Neuronal stem cell (in vitro differentiated cells): ENCODE measurements at regions not wholly inside any gene's neighbourhood (a gene's known extent, or its start where the extent isn't known, plus 50 kb on each side); places are given as distances from the start of the nearest gene placed in this dataset.
"Not testable (repeated sequence)": the region's sequence is repeated elsewhere in the genome, so short reads cannot be mapped to it uniquely, and the experiment has no call there.

Experiments
- DNase-seq: peaks from one replicate; pipeline ENCODE4 v3.0.0-alpha.2; 2013; ENCODE audit warnings: low spot score
- H2AFZ ChIP-seq: one replicate; pipeline ENCODE4 v1.6.1; 2013; ENCODE audit warnings: mild to moderate bottlenecking, low read length, inconsistent platforms
- H2AK5ac ChIP-seq: 2 replicates; pipeline ENCODE4 v1.6.1; 2013; ENCODE audit warnings: low read depth, mild to moderate bottlenecking, inconsistent platforms, low read length, moderate library complexity, mixed read lengths
- H2BK120ac ChIP-seq: 2 replicates; pipeline ENCODE4 v1.6.1; 2013; ENCODE audit warnings: low read depth, mild to moderate bottlenecking, inconsistent platforms, low read length, moderate library complexity, mixed read lengths
- H2BK12ac ChIP-seq: one replicate; pipeline ENCODE4 v1.6.1; 2013; ENCODE audit warnings: low read length, inconsistent platforms
- H2BK15ac ChIP-seq: 2 replicates; pipeline ENCODE4 v1.6.1; 2013; ENCODE audit warnings: mild to moderate bottlenecking, low read length, inconsistent platforms, mixed read lengths
- H2BK5ac ChIP-seq: one replicate; pipeline ENCODE4 v1.6.1; 2013; ENCODE audit warnings: inconsistent platforms, mild to moderate bottlenecking, low read length, moderate library complexity
- H3K14ac ChIP-seq: one replicate; pipeline ENCODE4 v1.6.1; 2013; ENCODE audit warnings: low read length, inconsistent platforms
- H3K18ac ChIP-seq: 2 replicates; pipeline ENCODE4 v1.6.1; 2013; ENCODE audit warnings: low read length, inconsistent platforms
- H3K23ac ChIP-seq: 2 replicates; pipeline ENCODE4 v1.6.1; 2013; ENCODE audit warnings: low read depth, mild to moderate bottlenecking, mixed read lengths, low read length, inconsistent platforms; ENCODE audit not compliant: poor library complexity
- H3K27ac ChIP-seq: replicated peaks from 3 replicates; pipeline ENCODE4 v1.5.1; 2013; ENCODE audit warnings: low read length, inconsistent platforms
- H3K27me3 ChIP-seq, 3 experiments: 2 replicates each; pipeline ENCODE4 v1.6.1; 2013; ENCODE audit warnings: low read length in 3 of 3, mild to moderate bottlenecking in 2 of 3, inconsistent platforms in 1 of 3, low read depth in 1 of 3, mixed read lengths in 1 of 3, moderate library complexity in 1 of 3; ENCODE audit not compliant: control insufficient read depth in 3 of 3, insufficient read depth in 3 of 3
- H3K36me3 ChIP-seq, 2 donors: replicated peaks in 1 of 2; 2 replicates each; pipeline ENCODE4 v1.6.1; 2013; ENCODE audit warnings: low read length in 2 of 2; ENCODE audit not compliant: control insufficient read depth in 2 of 2, insufficient read depth in 2 of 2
- H3K4ac ChIP-seq: 2 replicates; pipeline ENCODE4 v1.6.1; 2013; ENCODE audit warnings: inconsistent platforms, mild to moderate bottlenecking, low read length, moderate library complexity
- H3K4me1 ChIP-seq, 2 donors: 1 replicate in 1 of 2; 2 replicates in 1 of 2; pipeline ENCODE4 v1.6.1; 2013; ENCODE audit warnings: low read length in 2 of 2, low read depth in 1 of 2; ENCODE audit not compliant: control insufficient read depth in 2 of 2, insufficient read depth in 1 of 2
- H3K4me2 ChIP-seq: one replicate; pipeline ENCODE4 v1.6.1; 2013; ENCODE audit warnings: mild to moderate bottlenecking, low read length, inconsistent platforms; ENCODE audit not compliant: insufficient read depth, poor library complexity, severe bottlenecking
- H3K4me3 ChIP-seq, 2 donors: 2 replicates each; pipeline ENCODE4 v1.5.1; 2013; ENCODE audit warnings: low read length in 2 of 2, mild to moderate bottlenecking in 2 of 2, inconsistent platforms in 1 of 2, moderate library complexity in 1 of 2
- H3K79me1 ChIP-seq: one replicate; pipeline ENCODE4 v1.6.1; 2013; ENCODE audit warnings: low read depth, mild to moderate bottlenecking, inconsistent platforms, low read length, moderate library complexity
- H3K9ac ChIP-seq: one replicate; pipeline ENCODE4 v1.6.1; 2013; ENCODE audit warnings: mild to moderate bottlenecking, low read depth, low read length, inconsistent platforms; ENCODE audit not compliant: poor library complexity
- H3K9me3 ChIP-seq, 2 donors: replicated peaks in 1 of 2; 2 replicates each; pipeline versions ENCODE3 to v1.6.1; 2013; ENCODE audit warnings: low read length in 2 of 2, mild to moderate bottlenecking in 2 of 2, inconsistent platforms in 1 of 2, low read depth in 1 of 2, mixed read lengths in 1 of 2, moderate library complexity in 1 of 2; ENCODE audit not compliant: control insufficient read depth in 2 of 2, insufficient read depth in 1 of 2
- H4K8ac ChIP-seq: one replicate; pipeline ENCODE4 v1.6.1; 2013; ENCODE audit warnings: low read depth, mild to moderate bottlenecking, inconsistent platforms, low read length, moderate library complexity
- H4K91ac ChIP-seq: one replicate; pipeline ENCODE4 v1.6.1; 2013; ENCODE audit warnings: low read length, low read depth, mild to moderate bottlenecking, inconsistent platforms; ENCODE audit not compliant: poor library complexity
- WGBS, 2 donors: extraction: QIAGEN DNeasy Blood & Tissue Kit; methylation state at CpG; one replicate each; pipeline ENCODE4 v1.1.7; 2013; ENCODE audit warnings: missing lambda C conversion rate in 2 of 2, mixed read lengths in 1 of 2; ENCODE audit not compliant: insufficient read length in 2 of 2, insufficient replicate concordance in 1 of 2; ENCODE audit errors: extremely low coverage in 2 of 2; 5-methylcytosine and 5-hydroxymethylcytosine counted together

- Histone ChIP-seq H3K79me1 (no peaks in the 10 kb centered on the region), H3K4me1 (no peaks in the 10 kb centered on the region), H2BK120ac (no peak overlapping the region), H3K4ac (no peak overlapping the region), H4K8ac (no peak overlapping the region), H3K27me3 (no peaks in the 10 kb centered on the region), H3K9ac (no peak overlapping the region), H3K23ac (no peak overlapping the region), H2BK5ac (no peak overlapping the region), H3K14ac (no peak overlapping the region), H3K4me3 (no peak overlapping the region), H3K9me3 (no peaks in the 10 kb centered on the region), H2BK15ac (no peak overlapping the region), H2AFZ (no peak overlapping the region), H2BK12ac (no peak overlapping the region), H4K91ac (no peak overlapping the region), H3K4me2 (no peak overlapping the region), H2AK5ac (no peak overlapping the region), H3K18ac (no peak overlapping the region), H3K36me3 (no peaks in the 10 kb centered on the region), H3K27ac (no peak overlapping the region)
- no peak for DNase-seq
Measured at GRCh38 chr4:161285461-161285860, 878.3 kb downstream of the FSTL5 start.

- Histone ChIP-seq H3K23ac (no peak overlapping the region), H4K91ac (no peak overlapping the region), H3K4ac (no peak overlapping the region), H3K18ac (no peak overlapping the region), H3K4me2 (no peak overlapping the region), H2AK5ac (no peak overlapping the region), H3K14ac (no peak overlapping the region), H2BK120ac (no peak overlapping the region), H2BK15ac (no peak overlapping the region), H3K9me3 (no peaks in the 10 kb centered on the region), H3K36me3 (no peaks in the 10 kb centered on the region), H3K27ac (no peak overlapping the region), H2AFZ (no peak overlapping the region), H3K27me3 (peaks cover 0 to 2% (median 0%) of the 10 kb centered on the region in 3 experiments), H3K4me1 (no peaks in the 10 kb centered on the region), H4K8ac (no peak overlapping the region), H2BK12ac (no peak overlapping the region), H3K9ac (no peak overlapping the region), H3K79me1 (peaks cover 1% of the 10 kb centered on the region), H2BK5ac (no peak overlapping the region), H3K4me3 (no peak overlapping the region)
- no CpG with 5 or more reads among the region's 2 CpGs for WGBS, 2 donors
- DNase-seq, result no peak
Measured at GRCh38 chr4:161280929-161281328, 882.9 kb downstream of the FSTL5 start.

GRCh38 chr4:161279095-161279494 is 884.7 kb downstream of the FSTL5 start:
- H3K79me1 ChIP-seq, result peaks cover 1% of the 10 kb centered on the region
- H3K27me3 ChIP-seq, result peaks cover 0 to 2% (median 0%) of the 10 kb centered on the region in 3 experiments
- H3K4me2 ChIP-seq, result no peak overlapping the region
- H3K4ac ChIP-seq, result no peak overlapping the region
- H3K4me3 ChIP-seq, result no peak overlapping the region
- H2AK5ac ChIP-seq, result no peak overlapping the region
- no peaks in the 10 kb centered on the region for H3K9me3 ChIP-seq
- no peak overlapping the region for H2BK120ac ChIP-seq
- H3K36me3 ChIP-seq, result no peaks in the 10 kb centered on the region
- H2AFZ ChIP-seq, result no peak overlapping the region
- no CpG with 5 or more reads among the region's 2 CpGs for WGBS, 2 donors
- DNase-seq, result no peak
- H2BK12ac ChIP-seq, result no peak overlapping the region
- H3K18ac ChIP-seq, result no peak overlapping the region
- no peak overlapping the region for H2BK15ac ChIP-seq
- no peaks in the 10 kb centered on the region for H3K4me1 ChIP-seq
- no peak overlapping the region for H3K14ac ChIP-seq
- H3K23ac ChIP-seq, result no peak overlapping the region
- no peak overlapping the region for H4K8ac ChIP-seq
- H3K27ac ChIP-seq, result no peak overlapping the region
- no peak overlapping the region for H2BK5ac ChIP-seq
- H3K9ac ChIP-seq, result no peak overlapping the region
- no peak overlapping the region for H4K91ac ChIP-seq

GRCh38 chr4:161277150-161277787 is 886.5 kb downstream of the FSTL5 start:
- H2BK5ac ChIP-seq, H3K18ac ChIP-seq, H3K4me1 ChIP-seq, H3K4me2 ChIP-seq, H3K36me3 ChIP-seq, H3K23ac ChIP-seq, H4K8ac ChIP-seq, H3K4ac ChIP-seq, H3K27ac ChIP-seq, H3K79me1 ChIP-seq, H2BK12ac ChIP-seq, H2AK5ac ChIP-seq, H2AFZ ChIP-seq, H3K4me3 ChIP-seq, DNase-seq, H3K9me3 ChIP-seq, H2BK120ac ChIP-seq, H3K14ac ChIP-seq, H2BK15ac ChIP-seq, H3K9ac ChIP-seq, H4K91ac ChIP-seq, H3K27me3 ChIP-seq: not testable (repeated sequence)
- no CpG with 5 or more reads among the region's 44 CpGs for WGBS, 2 donors
